ENCODE measurements at regions not wholly inside any gene's neighbourhood (a gene's known extent, or its start where the extent isn't known, plus 50 kb on each side); places are given as distances from the start of the nearest gene placed in this dataset.

DNA sequence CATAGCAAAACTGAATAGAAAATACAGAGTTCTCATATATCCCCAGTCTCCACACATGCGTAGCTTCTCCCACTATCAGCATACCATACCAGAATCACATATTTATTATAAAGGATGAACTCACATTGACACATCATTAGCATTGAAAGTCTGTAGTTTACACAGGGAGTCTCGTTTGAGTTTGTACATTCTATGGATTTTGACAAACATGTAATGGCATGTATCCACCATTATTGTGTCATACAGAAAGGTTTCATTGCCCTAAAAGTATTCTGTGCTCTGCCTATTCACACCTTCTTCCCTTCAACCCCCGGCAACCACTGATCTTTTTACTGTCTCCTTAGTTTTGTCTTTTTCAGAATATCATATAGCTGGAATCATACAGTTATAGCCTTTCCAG lies 562.4 kb downstream of the KCTD8 start:
- CTCF ChIA-PET: no interaction called here
- Histone ChIP-seq H3K27ac (ENCODE audit: low read depth, low read length, poor library complexity, severe bottlenecking) (no peak overlapping the region), H3K9me3 (ENCODE audit: low read depth, low read length, poor library complexity, severe bottlenecking) (peaks cover 12% of the 10 kb centered on the region), H3K4me1 (ENCODE audit: insufficient read depth, low read length, poor library complexity, severe bottlenecking) (no peaks in the 10 kb centered on the region), H3K27me3 (replicated peaks; ENCODE audit: insufficient read depth, low read depth, low read length, poor library complexity) (no peaks in the 10 kb centered on the region), H3K4me3 (ENCODE audit: low read depth, low read length, poor library complexity, severe bottlenecking) (no peak overlapping the region), H3K36me3 (ENCODE audit: insufficient read depth, low read length, poor library complexity, severe bottlenecking) (no peaks in the 10 kb centered on the region)
- DNase-seq (ENCODE audit: low spot score): no peak
- TF ChIP-seq, protein P1, sequence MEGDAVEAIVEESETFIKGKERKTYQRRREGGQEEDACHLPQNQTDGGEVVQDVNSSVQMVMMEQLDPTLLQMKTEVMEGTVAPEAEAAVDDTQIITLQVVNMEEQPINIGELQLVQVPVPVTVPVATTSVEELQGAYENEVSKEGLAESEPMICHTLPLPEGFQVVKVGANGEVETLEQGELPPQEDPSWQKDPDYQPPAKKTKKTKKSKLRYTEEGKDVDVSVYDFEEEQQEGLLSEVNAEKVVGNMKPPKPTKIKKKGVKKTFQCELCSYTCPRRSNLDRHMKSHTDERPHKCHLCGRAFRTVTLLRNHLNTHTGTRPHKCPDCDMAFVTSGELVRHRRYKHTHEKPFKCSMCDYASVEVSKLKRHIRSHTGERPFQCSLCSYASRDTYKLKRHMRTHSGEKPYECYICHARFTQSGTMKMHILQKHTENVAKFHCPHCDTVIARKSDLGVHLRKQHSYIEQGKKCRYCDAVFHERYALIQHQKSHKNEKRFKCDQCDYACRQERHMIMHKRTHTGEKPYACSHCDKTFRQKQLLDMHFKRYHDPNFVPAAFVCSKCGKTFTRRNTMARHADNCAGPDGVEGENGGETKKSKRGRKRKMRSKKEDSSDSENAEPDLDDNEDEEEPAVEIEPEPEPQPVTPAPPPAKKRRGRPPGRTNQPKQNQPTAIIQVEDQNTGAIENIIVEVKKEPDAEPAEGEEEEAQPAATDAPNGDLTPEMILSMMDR (conservative IDR thresholded peaks at IDR 0.05; ENCODE audit: low read depth, low read length): no peak
- TF ChIP-seq EZH2 (IDR thresholded peaks at IDR 0.05; ENCODE audit: borderline replicate concordance, low read depth, low read length, poor library complexity, severe bottlenecking): no peak
- POLR2A ChIA-PET (ENCODE audit: low non-redundant PET): no interaction called here
- no TSS peak for BruUV-seq (replicated peaks)
- intact Hi-C loops (cut with micrococcal nuclease; ENCODE audit: unreplicated experiment): no loop called here

DNA sequence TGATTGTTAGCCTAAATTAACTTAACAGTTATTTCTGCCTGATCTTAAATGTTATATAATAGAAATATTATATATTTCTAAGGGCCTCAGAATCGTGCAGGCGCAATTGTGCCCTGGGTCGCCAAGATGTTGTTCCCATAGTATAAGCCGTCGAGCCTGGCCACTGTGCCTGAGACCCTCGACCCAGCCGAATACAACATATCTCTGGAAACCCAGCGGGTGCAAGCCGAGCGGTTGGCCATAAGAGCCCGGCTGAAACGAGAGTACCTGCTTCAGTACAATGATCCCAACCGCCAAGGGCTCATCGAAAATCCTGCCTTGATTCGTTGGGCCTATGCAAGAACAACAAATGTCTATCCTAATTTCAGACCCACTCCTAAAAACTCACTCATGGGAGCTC lies 549.8 kb downstream of the KCTD8 start:
- intact Hi-C loops (cut with micrococcal nuclease; ENCODE audit: unreplicated experiment): no loop called here
- Histone ChIP-seq H3K27ac (ENCODE audit: low read depth, low read length, poor library complexity, severe bottlenecking) (no peak overlapping the region), H3K4me3 (ENCODE audit: low read depth, low read length, poor library complexity, severe bottlenecking) (no peak overlapping the region), H3K36me3 (ENCODE audit: insufficient read depth, low read length, poor library complexity, severe bottlenecking) (no peaks in the 10 kb centered on the region), H3K27me3 (replicated peaks; ENCODE audit: insufficient read depth, low read depth, low read length, poor library complexity) (no peaks in the 10 kb centered on the region), H3K9me3 (ENCODE audit: low read depth, low read length, poor library complexity, severe bottlenecking) (peaks cover 10% of the 10 kb centered on the region), H3K4me1 (ENCODE audit: insufficient read depth, low read length, poor library complexity, severe bottlenecking) (no peaks in the 10 kb centered on the region)
- ChIA-PET CTCF (no interaction called here), POLR2A (ENCODE audit: low non-redundant PET) (no interaction called here)
- TF ChIP-seq EZH2 (IDR thresholded peaks at IDR 0.05; ENCODE audit: borderline replicate concordance, low read depth, low read length, poor library complexity, severe bottlenecking): no peak
- TF ChIP-seq, protein P1 (conservative IDR thresholded peaks at IDR 0.05; ENCODE audit: low read depth, low read length): no peak
- no TSS peak for BruUV-seq (replicated peaks)
- DNase-seq (ENCODE audit: low spot score): no peak

DNA sequence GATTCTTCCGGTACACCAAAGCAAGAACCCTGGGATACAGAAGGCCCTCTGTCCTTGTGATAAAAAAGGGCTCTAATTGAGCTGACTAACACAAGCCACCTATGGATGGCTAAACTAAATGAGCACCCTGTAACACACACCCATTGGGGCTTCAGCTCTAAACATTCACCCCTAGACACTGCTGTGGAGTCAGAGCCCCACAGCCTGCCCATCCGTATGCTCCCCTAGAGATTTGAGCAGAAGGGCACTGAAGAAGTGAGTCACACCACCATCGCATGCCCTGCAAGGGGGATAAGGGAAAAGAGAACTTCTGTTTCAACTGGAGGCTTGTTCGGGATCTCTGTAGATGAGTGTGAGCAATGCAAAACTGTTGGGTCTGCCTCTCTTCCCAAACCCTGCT lies 545.2 kb downstream of the KCTD8 start:
- H3K9me3 ChIP-seq (ENCODE audit: low read depth, low read length, poor library complexity, severe bottlenecking): peaks cover 5% of the 10 kb centered on the region
- ChIA-PET POLR2A (ENCODE audit: low non-redundant PET) (no interaction called here), CTCF (no interaction called here)
- TF ChIP-seq EZH2 (IDR thresholded peaks at IDR 0.05; ENCODE audit: borderline replicate concordance, low read depth, low read length, poor library complexity, severe bottlenecking): no peak
- TF ChIP-seq, protein P1 (conservative IDR thresholded peaks at IDR 0.05; ENCODE audit: low read depth, low read length): no peak
- BruUV-seq (replicated peaks): no TSS peak
- no peak overlapping the region for H3K4me3 ChIP-seq (ENCODE audit: low read depth, low read length, poor library complexity, severe bottlenecking)
- H3K27ac ChIP-seq (ENCODE audit: low read depth, low read length, poor library complexity, severe bottlenecking): no peak overlapping the region
- no peaks in the 10 kb centered on the region for H3K36me3 ChIP-seq (ENCODE audit: insufficient read depth, low read length, poor library complexity, severe bottlenecking)
- intact Hi-C loops (cut with micrococcal nuclease; ENCODE audit: unreplicated experiment): no loop called here
- H3K4me1 ChIP-seq (ENCODE audit: insufficient read depth, low read length, poor library complexity, severe bottlenecking): no peaks in the 10 kb centered on the region
- no peak for DNase-seq (ENCODE audit: low spot score)
- H3K27me3 ChIP-seq (replicated peaks; ENCODE audit: insufficient read depth, low read depth, low read length, poor library complexity): no peaks in the 10 kb centered on the region
